Retinal pigment epithelial cell (primary cell): ENCODE measurements at regions not wholly inside any gene's neighbourhood (a gene's known extent, or its start where the extent isn't known, plus 50 kb on each side); places are given as distances from the start of the nearest gene placed in this dataset.
"Not testable (repeated sequence)": the region's sequence is repeated elsewhere in the genome, so short reads cannot be mapped to it uniquely, and the experiment has no call there.

Experiments used
- DNase-seq: peaks from one replicate; pipeline ENCODE4 v3.0.0-alpha.2; 2010; ENCODE audit warnings: low read depth
- H3K4me3 ChIP-seq: 2 replicates; pipeline ENCODE4 v1.5.1; 2011; ENCODE audit warnings: mild to moderate bottlenecking, low read length, control low read depth, moderate library complexity
- CTCF ChIP-seq: conservative IDR thresholded peaks from 2 replicates; pipeline ENCODE4 v1.5.1; 2011; ENCODE audit warnings: low read depth, low read length, control low read depth, inconsistent platforms

GRCh38 chr9:85079349-85079748, 409.8 kb downstream of the NTRK2 start:
- no peak for DNase-seq
- no peak overlapping the region for H3K4me3 ChIP-seq
- TF ChIP-seq CTCF, result no peak

- H3K4me3 ChIP-seq, result no peak overlapping the region
- DNase-seq, result no peak
- TF ChIP-seq CTCF, result no peak
These were observed 408.4 kb downstream of the NTRK2 start for GRCh38 chr9:85077944-85078343.

DNA sequence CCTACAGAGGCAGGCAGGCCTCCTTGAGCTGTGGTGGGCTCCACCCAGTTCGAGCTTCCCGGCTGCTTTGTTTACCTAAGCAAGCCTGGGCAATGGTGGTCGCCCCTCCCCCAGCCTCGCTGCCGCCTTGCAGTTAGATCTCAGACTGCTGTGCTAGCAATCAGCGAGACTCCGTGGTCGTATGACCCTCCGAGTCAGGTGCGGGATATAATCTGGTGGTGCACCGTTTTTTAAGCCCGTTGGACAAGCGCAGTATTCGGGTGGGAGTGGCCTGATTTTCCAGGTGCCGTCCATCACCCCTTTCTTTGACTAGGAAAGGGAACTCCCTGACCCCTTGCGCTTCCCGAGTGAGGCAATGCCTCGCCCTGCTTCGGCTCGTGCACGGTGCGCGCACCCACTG, 407.6 kb downstream of the NTRK2 start:
- not testable (repeated sequence) for DNase-seq, H3K4me3 ChIP-seq
